ENCODE measurements at regions not wholly inside any gene's neighbourhood (a gene's known extent, or its start where the extent isn't known, plus 50 kb on each side); places are given as distances from the start of the nearest gene placed in this dataset.

DNA sequence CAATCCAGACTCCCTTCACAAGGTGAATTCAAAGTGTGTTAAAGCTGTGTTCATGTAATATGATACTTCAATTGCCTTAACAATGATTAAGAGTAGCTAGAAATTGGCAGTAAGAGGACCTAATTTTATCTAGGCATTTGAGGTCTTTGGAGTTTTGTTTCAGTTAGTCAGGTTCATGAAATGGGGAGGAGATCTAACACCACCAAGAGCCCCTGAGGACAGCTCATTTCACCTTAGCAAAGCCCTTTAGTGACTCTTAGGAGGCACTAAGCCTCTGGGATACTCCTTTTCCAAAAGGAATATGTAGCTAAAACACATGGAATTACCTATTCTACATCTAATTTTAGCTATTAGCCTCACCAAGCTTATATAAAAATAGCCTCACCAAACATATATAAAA, 716.5 kb upstream of the RAB6C start:
- ATAC-seq (no peak), DNase-seq (ENCODE audit: low spot score in 2 of 2) (no peak)
- Mint-ChIP-seq H3K9me3 (peaks cover 33 to 43% of the 10 kb centered on the region in 2 donors), H3K27ac (no peak overlapping the region), H3K36me3 (peaks cover 0 to 28% of the 10 kb centered on the region in 2 donors)

DNA sequence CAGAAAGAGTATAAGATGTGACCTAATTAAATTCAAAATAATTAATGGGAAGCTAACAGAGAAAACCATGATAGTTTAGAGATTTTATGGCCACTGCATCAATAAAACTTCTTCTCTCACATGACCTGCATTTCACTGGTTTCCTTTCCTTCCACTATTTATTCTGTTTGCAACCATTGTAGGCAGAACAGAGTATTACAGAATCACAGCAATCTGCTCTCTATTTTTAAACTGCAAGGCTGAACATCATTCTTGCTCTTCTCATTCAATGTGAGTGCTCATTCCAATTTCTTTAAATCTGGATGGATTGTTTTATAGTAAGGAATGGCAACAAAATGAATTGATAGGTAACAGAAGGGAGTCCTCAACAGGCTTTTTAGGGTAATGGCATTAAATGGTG, 715.5 kb upstream of the RAB6C start:
- ATAC-seq = no peak
- DNase-seq (ENCODE audit: low spot score in 2 of 2) = no peak
- H3K9me3 Mint-ChIP-seq = peaks cover 32 to 43% of the 10 kb centered on the region in 2 donors
- peaks cover 0 to 22% of the 10 kb centered on the region in 2 donors for H3K36me3 Mint-ChIP-seq
- no peak overlapping the region for H3K27ac Mint-ChIP-seq

DNA sequence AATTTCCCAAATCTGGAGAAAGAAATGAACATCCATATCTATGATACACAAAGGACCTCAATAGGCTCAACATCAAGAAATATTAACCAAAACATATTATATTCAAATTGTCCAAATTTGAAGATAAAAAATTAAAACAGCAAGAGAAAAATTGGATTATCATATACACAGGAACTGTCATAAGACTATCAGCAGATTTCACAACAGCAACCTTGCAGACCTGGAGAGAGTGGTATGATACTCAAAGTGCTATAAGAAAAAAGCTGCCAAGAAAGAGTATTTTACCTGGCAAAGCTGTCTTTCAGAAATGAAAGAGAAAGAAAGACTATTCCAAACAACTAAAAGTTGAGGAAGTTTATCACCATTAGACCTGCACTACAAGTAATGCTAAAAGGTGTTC, 711.9 kb upstream of the RAB6C start:
- Mint-ChIP-seq H3K36me3 (peaks cover 0 to 16% of the 10 kb centered on the region in 2 donors), H3K27ac (no peak overlapping the region), H3K9me3 (peaks cover 29 to 32% of the 10 kb centered on the region in 2 donors)
- no peak for ATAC-seq
- no peak for DNase-seq (ENCODE audit: low spot score in 2 of 2)

DNA sequence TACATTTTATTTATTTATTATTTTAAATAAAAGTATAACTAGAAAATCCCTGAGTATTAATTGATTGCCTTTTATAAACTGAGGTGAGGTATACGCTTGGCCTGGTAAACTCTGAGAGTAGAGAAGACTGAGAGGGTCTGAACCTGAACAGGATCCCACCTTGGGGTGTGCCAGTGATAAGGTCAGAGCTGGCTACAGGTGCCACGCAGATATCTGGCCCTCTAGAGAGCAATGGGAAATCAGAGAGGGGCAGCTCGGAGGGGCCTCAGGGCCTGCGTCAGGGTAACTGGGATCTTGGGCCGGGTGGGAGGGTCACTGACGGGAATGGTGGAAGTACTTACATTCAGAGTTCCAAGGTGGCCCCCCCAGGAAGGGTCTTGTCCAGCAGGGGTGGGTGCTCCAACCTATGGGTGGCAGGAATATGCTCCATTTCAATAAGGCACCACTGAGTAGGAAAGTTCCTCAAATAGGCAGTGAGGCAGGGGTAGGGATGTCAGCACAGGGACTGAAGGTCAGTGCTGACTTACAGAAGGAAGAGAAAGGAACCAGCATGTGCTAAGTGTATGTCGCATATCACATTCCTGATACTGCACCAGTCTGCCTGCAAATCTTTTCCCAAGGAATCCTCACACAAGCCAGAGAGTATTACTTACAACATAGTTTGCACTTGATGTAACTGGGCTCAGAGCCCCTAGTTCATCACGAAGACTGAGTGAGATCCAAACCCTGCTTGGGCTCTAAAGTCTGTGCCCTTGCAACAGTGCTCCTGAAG, 706.0 kb upstream of the RAB6C start:
- DNase-seq (ENCODE audit: low spot score in 2 of 2) (no peak), ATAC-seq (no peak)
- Mint-ChIP-seq H3K36me3 (no peaks in the 10 kb centered on the region), H3K9me3 (peaks cover 2 to 5% of the 10 kb centered on the region in 2 donors), H3K27ac (no peak overlapping the region)

GRCh38 chr2:129274038-129274415, 705.4 kb upstream of the RAB6C start:
- DNase-seq (ENCODE audit: low spot score in 2 of 2) (no peak), ATAC-seq (no peak)
- H3K9me3 Mint-ChIP-seq = peaks cover 0 to 4% of the 10 kb centered on the region in 2 donors
- no peaks in the 10 kb centered on the region for H3K36me3 Mint-ChIP-seq
- no peak overlapping the region for H3K27ac Mint-ChIP-seq

DNA sequence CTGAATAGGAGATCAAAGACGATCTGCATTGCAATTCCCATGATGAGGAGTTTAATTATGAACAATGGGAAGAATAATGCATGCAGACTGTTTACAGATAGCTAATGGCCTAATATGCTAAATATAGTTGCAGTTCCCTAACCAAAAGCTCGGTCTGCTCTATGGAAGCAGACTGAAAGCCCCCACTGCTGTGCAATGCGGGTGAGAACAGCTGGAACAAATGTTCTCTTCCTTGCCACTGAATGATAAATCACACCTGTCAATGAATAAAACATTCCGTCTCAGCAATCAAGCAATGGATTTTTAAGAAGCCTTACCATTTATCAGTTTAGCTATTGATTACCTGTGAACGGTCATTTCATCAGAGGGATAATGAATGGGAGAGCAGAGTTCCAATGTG, 704.5 kb upstream of the RAB6C start:
- Mint-ChIP-seq H3K9me3 (peaks cover 0 to 4% of the 10 kb centered on the region in 2 donors), H3K27ac (no peak overlapping the region), H3K36me3 (no peaks in the 10 kb centered on the region)
- ATAC-seq (no peak), DNase-seq (ENCODE audit: low spot score in 2 of 2) (no peak)

- no peak overlapping the region for H3K27ac Mint-ChIP-seq
- no peaks in the 10 kb centered on the region for H3K9me3 Mint-ChIP-seq
- ATAC-seq (no peak), DNase-seq (ENCODE audit: low spot score in 2 of 2) (no peak)
- no peaks in the 10 kb centered on the region for H3K36me3 Mint-ChIP-seq
Measured at GRCh38 chr2:129275706-129276105, 703.8 kb upstream of the RAB6C start.

DNA sequence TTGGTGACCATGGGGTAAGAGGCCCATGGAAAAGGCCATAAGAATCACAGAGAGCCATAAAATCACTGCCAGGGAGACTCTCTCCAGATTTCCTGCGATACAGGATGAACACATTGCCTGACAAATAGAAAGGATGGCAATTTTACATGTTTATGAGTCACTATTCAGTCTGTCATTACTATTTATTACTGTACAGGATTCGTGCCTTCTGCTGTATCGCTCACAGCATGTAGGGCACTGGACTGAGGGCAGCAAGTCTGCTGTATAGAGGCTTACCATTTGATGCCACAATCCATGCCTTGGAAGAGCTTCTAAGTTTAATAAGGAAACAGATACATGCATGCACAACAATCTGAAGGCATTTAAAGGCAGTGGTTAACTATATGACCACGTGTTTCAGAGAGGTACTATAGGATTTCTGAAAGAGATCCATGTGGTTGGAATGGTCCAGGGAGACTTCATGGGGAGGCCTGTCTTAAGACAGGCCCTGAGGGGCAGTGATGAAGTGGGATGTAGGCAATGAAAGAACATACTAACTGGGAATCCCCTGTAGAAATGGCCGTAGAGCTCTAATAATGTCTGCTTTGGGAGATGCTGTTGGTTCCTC, 702.4 kb upstream of the RAB6C start:
- Mint-ChIP-seq H3K27ac (no peak overlapping the region), H3K36me3 (no peaks in the 10 kb centered on the region), H3K9me3 (no peaks in the 10 kb centered on the region)
- no peak for ATAC-seq
- DNase-seq (ENCODE audit: low spot score in 2 of 2) = no peak

DNA sequence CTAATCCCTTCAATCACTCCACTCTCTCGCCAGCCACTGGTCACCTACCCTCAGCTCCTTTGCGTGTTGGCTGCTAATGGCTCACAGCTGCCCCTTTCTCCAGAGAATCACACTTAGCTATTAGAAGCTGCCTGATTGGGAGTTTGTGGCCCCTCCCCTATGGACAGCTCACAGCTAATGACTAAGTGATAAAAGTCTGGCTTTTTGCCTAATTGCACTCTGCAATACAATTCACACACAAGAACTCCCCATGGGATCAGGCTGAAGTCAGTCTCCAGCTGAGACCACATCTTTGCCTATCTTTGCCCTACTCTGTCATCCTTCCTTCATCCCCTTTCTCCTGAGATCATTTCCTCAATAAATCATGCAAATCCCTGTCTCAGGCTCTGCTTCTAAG, 701.9 kb upstream of the RAB6C start:
- ATAC-seq (no peak), DNase-seq (ENCODE audit: low spot score in 2 of 2) (no peak)
- Mint-ChIP-seq H3K36me3 (no peaks in the 10 kb centered on the region), H3K9me3 (no peaks in the 10 kb centered on the region), H3K27ac (no peak overlapping the region)

DNA sequence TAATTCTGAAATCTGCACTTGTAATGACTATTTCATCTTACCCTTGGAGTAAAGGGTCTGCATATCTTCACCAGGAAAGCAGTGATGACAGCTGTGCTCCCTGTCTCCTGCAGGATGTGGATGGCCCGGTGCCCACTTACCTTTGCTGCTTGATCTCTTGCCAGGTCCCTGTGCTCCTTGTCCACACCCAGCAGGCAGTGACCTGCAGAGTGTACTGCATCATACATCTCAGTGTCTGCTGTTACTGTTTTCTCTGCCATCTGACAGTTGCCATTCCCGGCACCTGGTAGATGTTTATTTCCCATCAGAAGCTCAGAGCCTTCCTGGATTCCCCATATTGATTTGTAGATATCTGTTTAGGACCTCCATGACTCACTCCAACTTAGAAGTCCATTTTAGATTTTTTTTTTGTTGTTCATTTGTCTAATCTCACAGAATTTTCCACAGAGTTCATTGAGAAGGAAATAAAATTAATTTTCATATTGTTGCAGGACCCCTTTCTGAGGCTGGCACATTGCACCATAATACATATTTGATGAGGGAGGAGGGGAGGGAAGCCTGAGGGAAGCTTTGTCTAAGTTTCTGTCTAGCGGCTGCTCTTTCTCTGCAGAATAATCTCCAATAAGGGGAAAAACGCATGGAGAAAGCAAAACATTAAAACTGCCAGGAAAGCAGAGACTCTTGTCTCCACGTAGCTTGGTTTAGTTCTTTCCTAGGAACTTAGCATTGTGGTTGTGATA, 697.5 kb upstream of the RAB6C start:
- peaks cover 0 to 6% of the 10 kb centered on the region in 2 donors for H3K36me3 Mint-ChIP-seq

GRCh38 chr2:129285012-129285411, 694.5 kb upstream of the RAB6C start:
- Mint-ChIP-seq H3K27ac (no peak overlapping the region), H3K36me3 (peaks cover 0 to 6% of the 10 kb centered on the region in 2 donors), H3K9me3 (peaks cover 5 to 11% of the 10 kb centered on the region in 2 donors)
- no peak for DNase-seq (ENCODE audit: low spot score in 2 of 2)
- ATAC-seq = no peak

More for the DNA sequence above, 697.5 kb upstream of the RAB6C start:
- no peak for DNase-seq (ENCODE audit: low spot score in 2 of 2)
- Mint-ChIP-seq H3K27ac (no peak overlapping the region), H3K9me3 (peaks cover 0 to 7% of the 10 kb centered on the region in 2 donors)
- ATAC-seq = no peak

DNA sequence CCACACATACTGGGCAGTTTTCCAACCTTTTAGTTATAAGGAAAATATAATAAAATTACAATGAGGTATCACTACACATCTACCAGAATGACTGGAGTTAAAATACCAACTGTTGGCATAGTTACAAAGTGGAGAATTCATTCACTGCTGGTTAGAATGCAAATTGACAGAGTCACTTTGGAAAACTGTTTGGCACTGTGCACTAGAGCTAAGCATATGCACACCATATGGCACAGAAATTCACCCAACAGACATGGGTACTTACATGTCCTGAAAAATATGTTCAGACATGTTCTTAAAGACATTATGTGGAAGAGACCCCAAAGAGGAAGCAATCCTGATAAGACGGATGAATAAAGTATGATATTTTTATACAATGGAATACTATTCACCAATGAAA, 686.1 kb upstream of the RAB6C start:
- Mint-ChIP-seq H3K36me3 (peaks cover 0 to 4% of the 10 kb centered on the region in 2 donors), H3K27ac (no peak overlapping the region), H3K9me3 (peaks cover 10 to 15% of the 10 kb centered on the region in 2 donors)
- DNase-seq (ENCODE audit: low spot score in 2 of 2) = no peak
- ATAC-seq = no peak

- DNase-seq (ENCODE audit: low spot score in 2 of 2) = no peak
- no peak overlapping the region for H3K27ac Mint-ChIP-seq
- no peaks in the 10 kb centered on the region for H3K36me3 Mint-ChIP-seq
- no peak for ATAC-seq
- H3K9me3 Mint-ChIP-seq = peaks cover 6 to 11% of the 10 kb centered on the region in 2 donors
Measured at GRCh38 chr2:129296396-129296795, 683.1 kb upstream of the RAB6C start.

- Mint-ChIP-seq H3K9me3 (peaks cover 5 to 11% of the 10 kb centered on the region in 2 donors), H3K36me3 (no peaks in the 10 kb centered on the region), H3K27ac (no peak overlapping the region)
- no peak for DNase-seq (ENCODE audit: low spot score in 2 of 2)
- ATAC-seq = no peak
Measured at GRCh38 chr2:129296806-129297205, 682.7 kb upstream of the RAB6C start.

- Mint-ChIP-seq H3K36me3 (no peaks in the 10 kb centered on the region), H3K9me3 (peaks cover 5 to 11% of the 10 kb centered on the region in 2 donors), H3K27ac (no peak overlapping the region)
- no peak for ATAC-seq
- no peak for DNase-seq (ENCODE audit: low spot score in 2 of 2)
Measured at GRCh38 chr2:129297430-129297829, 682.0 kb upstream of the RAB6C start.

- ATAC-seq = no peak
- no peaks in the 10 kb centered on the region for H3K36me3 Mint-ChIP-seq
- H3K27ac Mint-ChIP-seq = no peak overlapping the region
- DNase-seq (ENCODE audit: low spot score in 2 of 2) = no peak
- peaks cover 0 to 6% of the 10 kb centered on the region in 2 donors for H3K9me3 Mint-ChIP-seq
Measured at GRCh38 chr2:129299338-129299737, 680.1 kb upstream of the RAB6C start.

DNA sequence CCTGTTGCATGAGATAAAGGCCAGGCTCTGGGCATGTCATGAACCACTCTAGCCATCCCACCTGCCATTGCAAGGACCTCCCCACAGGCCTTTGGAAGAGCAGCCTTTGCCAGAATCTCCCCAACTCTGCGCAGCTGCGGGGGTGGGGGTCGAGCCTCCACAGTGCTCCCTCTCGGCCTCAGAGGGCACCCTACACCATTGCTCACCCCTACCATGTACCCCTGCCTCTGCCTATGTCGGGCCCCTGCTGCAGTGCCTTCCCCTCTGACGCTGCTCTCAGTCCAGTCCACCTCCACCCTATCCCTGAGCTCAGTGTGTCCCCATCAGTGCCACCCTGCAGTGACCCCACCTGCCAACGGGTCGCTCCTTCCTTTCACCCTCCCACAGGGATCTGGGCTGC, 679.7 kb upstream of the RAB6C start:
- H3K9me3 Mint-ChIP-seq = peaks cover 0 to 6% of the 10 kb centered on the region in 2 donors
- DNase-seq (ENCODE audit: low spot score in 2 of 2) (no peak), ATAC-seq (no peak)
- no peaks in the 10 kb centered on the region for H3K36me3 Mint-ChIP-seq
- no peak overlapping the region for H3K27ac Mint-ChIP-seq

All from activated naive CD4-positive, alpha-beta T cell treated with anti-CD3 and anti-CD28 coated beads, Interleukin-2, amount 50 U/mL, for 72 hours (primary cell).